Activated naive CD8-positive, alpha-beta T cell treated with anti-CD3 and anti-CD28 coated beads, Interleukin-2, amount 10 ng/mL, durations not matched to agents 7 days and 5 days (primary cell): ENCODE measurements at regions not wholly inside any gene's neighbourhood (a gene's known extent, or its start where the extent isn't known, plus 50 kb on each side); places are given as distances from the start of the nearest gene placed in this dataset.

Experiments
- ATAC-seq: fragments of 150-1000 bp; cut with Tn5 transposase; one replicate; pipeline ENCODE4 v1.10.0; 2021; ENCODE audit warnings: low read depth, moderate library complexity
- POLR2A ChIA-PET: fragments of 350-600 bp; sonication (Branson Sonifier 250); formaldehyde crosslinking; loops from one replicate; lab custom pipeline; 2021; ENCODE audit warnings: antibody characterized with exemption; lab: Charles Lee
- DNase-seq: peaks from one replicate; pipeline ENCODE4 v3.0.0; 2021
- H3K27ac Mint-ChIP-seq: one replicate; pipeline ENCODE4 v1.8.0; 2022; ENCODE audit warnings: mild to moderate bottlenecking, mixed read lengths
- H3K27me3 Mint-ChIP-seq: one replicate; pipeline ENCODE4 v1.8.0; 2022; ENCODE audit warnings: mild to moderate bottlenecking, moderate library complexity, mixed read lengths
- H3K36me3 Mint-ChIP-seq: one replicate; pipeline ENCODE4 v1.8.0; 2021; ENCODE audit warnings: mild to moderate bottlenecking, mixed read lengths
- H3K4me1 Mint-ChIP-seq: one replicate; pipeline ENCODE4 v1.8.0; 2021; ENCODE audit warnings: mixed read lengths
- H3K4me3 Mint-ChIP-seq: one replicate; pipeline ENCODE4 v1.8.0; 2022; ENCODE audit warnings: mild to moderate bottlenecking, moderate library complexity, mixed read lengths
- H3K9me3 Mint-ChIP-seq: one replicate; pipeline ENCODE4 v1.8.0; 2021; ENCODE audit warnings: mixed read lengths

GRCh38 chr14:34005901-34006300 is 55.0 kb upstream of the EGLN3 start:
- peaks cover 3% of the 10 kb centered on the region for H3K9me3 Mint-ChIP-seq
- DNase-seq (no peak), ATAC-seq (no peak)
- peaks cover 16% of the 10 kb centered on the region for H3K36me3 Mint-ChIP-seq
- H3K4me1 Mint-ChIP-seq: peaks cover 3% of the 10 kb centered on the region
- no peak overlapping the region for H3K4me3 Mint-ChIP-seq
- POLR2A ChIA-PET: no interaction called here
- no peak overlapping the region for H3K27ac Mint-ChIP-seq
- peaks cover 33% of the 10 kb centered on the region for H3K27me3 Mint-ChIP-seq

GRCh38 chr14:34004881-34005280 is 54.0 kb upstream of the EGLN3 start:
- ATAC-seq (no peak), DNase-seq (no peak)
- no peaks in the 10 kb centered on the region for H3K9me3 Mint-ChIP-seq
- peaks cover 3% of the 10 kb centered on the region for H3K4me1 Mint-ChIP-seq
- POLR2A ChIA-PET: no interaction called here
- no peak overlapping the region for H3K4me3 Mint-ChIP-seq
- peaks cover 30% of the 10 kb centered on the region for H3K27me3 Mint-ChIP-seq
- H3K27ac Mint-ChIP-seq: no peak overlapping the region
- peaks cover 9% of the 10 kb centered on the region for H3K36me3 Mint-ChIP-seq

GRCh38 chr14:34003691-34004090 is 52.8 kb upstream of the EGLN3 start:
- Mint-ChIP-seq H3K27ac (no peak overlapping the region), H3K4me1 (peaks cover 3% of the 10 kb centered on the region), H3K27me3 (peaks cover 32% of the 10 kb centered on the region), H3K9me3 (no peaks in the 10 kb centered on the region), H3K4me3 (no peak overlapping the region), H3K36me3 (peaks cover 7% of the 10 kb centered on the region)
- POLR2A ChIA-PET: no interaction called here
- DNase-seq (no peak), ATAC-seq (no peak)

- Mint-ChIP-seq H3K9me3 (no peaks in the 10 kb centered on the region), H3K4me1 (peaks cover 5% of the 10 kb centered on the region), H3K27me3 (peaks cover 32% of the 10 kb centered on the region), H3K36me3 (peaks cover 7% of the 10 kb centered on the region), H3K27ac (no peak overlapping the region), H3K4me3 (no peak overlapping the region)
- DNase-seq (no peak), ATAC-seq (no peak)
- POLR2A ChIA-PET: interaction anchor here (1.1 kb wide), 1 partner anchor 10 kb away, joined by 3 read pairs; no protein-coding TSS in a partner anchor
Measured at GRCh38 chr14:34003082-34003668, 52.3 kb upstream of the EGLN3 start.
